HG03095 (cell line): ENCODE measurements at regions not wholly inside any gene's neighbourhood (a gene's known extent, or its start where the extent isn't known, plus 50 kb on each side); places are given as distances from the start of the nearest gene placed in this dataset.

ENCODE experiments used
- ATAC-seq: cut with Tn5 transposase; IDR thresholded peaks from one replicate; pipeline ENCODE4 v1.9.1; 2021; ENCODE audit warnings: moderate library complexity; ENCODE audit not compliant: unreplicated experiment

DNA sequence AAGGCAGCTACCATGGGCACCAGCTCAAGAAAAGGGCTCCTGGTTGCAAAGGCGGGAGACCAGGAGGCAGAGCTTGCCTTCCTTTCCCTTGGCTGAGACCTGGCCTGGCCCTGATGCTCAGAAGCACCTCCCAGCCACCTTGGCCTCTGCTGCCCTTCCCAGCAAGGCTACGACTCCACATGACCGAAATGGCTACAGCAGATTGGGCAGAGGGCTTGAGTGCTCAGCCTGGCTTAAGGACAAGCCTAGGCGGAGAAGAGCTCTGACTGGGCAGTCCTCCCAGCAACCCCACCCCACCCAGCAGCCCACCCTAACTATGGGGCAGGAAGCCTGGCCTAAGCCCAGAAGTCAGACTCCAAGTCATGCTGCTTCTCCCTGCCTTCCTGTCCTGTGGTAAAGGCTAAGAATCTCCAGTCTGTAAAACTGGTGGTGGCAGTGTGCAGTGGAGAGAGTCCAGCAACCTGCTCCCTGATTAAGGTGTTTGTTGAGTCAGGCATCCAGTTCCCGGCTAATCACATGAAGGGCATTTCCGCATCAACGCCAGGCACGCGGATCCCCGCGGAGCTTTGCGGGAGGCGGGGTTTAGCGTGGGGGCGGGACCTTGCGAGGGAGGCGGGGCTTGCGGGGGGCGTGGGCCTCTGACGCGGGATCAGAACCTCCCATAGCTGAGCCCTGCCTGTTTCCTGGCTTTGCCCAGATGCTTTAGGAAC is 256.0 kb downstream of the BCL11A start:
- ATAC-seq: no peak

DNA sequence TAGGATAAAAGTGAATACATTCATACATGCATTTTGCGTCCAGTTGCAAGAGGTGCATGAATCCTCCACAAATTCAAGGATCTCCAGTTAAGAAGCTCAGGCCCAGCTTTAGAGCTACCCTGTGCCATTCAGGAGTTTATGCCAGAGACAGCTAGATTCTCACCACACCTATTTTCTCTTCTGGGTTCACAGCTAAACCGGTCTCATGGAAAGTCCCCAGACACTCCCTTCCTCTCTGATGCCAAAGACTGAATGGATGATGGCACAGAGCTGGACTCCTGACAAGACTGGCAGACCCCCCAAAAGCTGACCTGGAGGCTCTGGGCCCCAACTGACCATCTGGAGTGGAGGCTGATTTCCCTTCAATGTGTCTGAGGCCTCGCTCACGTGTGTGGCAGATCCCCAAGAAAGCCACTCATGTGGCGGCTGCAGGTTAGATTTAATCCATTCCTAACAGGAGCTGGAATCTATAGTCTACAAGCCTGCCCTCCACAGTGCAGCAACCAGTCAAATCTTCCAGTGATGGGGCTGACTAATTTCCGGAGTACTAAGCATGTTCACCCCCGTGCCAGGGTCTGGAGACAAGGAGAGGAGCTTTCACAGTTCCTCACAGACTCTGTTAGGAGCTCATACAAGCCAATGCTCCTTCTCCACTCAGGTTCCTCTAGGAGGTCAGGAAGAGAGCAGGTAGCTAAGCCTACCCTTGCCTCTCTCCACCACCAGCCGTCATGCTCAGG is 257.1 kb downstream of the BCL11A start:
- no peak for ATAC-seq

- no peak for ATAC-seq
Measured at GRCh38 chr2:60295636-60295962, 257.9 kb downstream of the BCL11A start.

DNA sequence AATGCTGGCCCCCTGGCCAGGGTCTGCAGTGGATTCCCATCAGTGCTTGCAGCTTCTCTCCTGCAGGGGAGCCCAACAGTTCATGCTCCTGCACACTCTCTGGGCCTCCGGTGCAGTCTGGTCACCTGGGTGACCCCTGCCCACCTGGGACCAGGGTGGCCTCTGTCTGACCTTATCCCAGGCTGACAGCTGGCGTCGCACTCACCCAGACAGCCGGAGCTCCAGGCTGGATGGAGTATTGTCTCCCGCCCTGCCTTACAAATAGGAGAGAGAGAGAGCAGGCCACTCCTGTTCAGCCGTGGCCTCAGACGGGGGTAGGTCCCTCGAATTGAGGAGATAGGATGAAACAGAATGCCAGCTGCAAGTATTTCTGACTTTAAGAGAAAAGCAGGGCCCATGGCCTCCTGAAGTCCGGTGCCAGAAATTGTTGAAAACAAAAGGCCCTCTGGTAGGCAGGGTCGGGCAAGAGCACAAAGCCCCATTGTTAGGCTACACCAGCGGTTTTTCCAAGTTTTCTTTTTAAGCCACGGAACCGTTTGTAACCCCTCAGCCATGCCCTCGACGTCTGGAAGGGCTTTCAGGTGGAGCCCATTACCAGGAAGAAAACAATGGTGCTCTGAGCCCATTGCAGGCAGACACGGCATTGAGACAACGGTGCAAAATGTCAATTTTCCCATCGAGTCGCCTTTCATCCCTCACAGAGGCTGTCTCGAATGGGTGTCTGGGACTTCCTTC is 258.4 kb downstream of the BCL11A start:
- no peak for ATAC-seq

- no peak for ATAC-seq
Measured at GRCh38 chr2:60292242-60292641, 261.2 kb downstream of the BCL11A start.

- ATAC-seq: no peak
Measured at GRCh38 chr2:60290509-60290908, 262.9 kb downstream of the BCL11A start.

DNA sequence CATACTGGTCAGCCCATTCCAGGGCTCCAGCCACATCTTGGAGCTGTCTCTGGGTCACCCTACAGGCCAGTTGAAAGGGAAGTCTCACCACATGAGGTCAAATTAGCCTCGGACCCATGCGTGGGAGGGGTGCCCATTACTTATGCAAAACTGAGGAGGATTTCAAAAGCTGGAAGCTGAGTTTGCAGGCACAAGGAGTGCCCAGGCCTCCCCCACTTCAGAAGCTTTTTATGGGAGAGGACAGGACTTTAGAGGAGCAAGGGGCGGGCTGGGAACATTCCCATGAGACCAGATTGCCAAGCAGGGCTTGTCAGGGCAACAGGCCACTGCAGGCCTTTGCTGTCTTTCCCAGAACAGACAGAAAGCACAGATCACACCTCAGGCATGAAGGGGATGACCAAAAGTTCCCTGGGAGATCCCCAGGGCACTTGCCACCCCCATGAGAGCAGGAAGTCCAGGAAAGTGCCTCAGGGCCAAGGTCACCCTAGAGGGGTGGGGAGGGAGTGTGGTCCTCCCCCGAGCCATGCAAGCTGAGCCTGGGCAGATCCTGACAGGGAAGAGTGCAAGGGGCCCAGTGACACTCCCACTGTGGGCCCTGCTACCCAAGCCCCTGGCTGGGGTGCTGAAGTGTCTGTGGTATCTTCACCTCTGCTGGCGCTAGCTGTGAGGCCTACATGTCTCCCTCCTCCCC is 267.7 kb downstream of the BCL11A start:
- no peak for ATAC-seq

GRCh38 chr2:60283626-60284025 is 269.8 kb downstream of the BCL11A start:
- ATAC-seq: no peak

GRCh38 chr2:60282886-60283285 is 270.6 kb downstream of the BCL11A start:
- no peak for ATAC-seq

- no peak for ATAC-seq
Measured at GRCh38 chr2:60281730-60282129, 271.7 kb downstream of the BCL11A start.

DNA sequence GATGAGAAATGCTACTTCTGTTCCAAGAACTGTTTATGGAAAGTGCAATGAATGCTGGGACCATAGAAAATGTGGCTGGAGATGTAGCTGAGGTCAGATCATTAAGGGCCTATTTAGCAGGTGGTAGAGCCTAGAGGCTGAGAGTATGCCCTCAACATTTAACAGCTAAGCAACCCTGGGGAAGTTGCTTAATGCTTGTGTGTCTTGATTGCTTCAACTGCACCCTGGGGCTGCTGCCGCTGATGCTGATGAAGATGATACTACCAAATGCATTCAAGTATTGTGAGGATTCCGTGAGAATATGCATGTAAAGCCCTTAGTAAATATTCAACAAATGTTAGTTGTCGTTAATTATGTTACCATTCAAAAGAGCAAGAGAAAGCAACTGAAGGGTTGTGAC is 273.2 kb downstream of the BCL11A start:
- no peak for ATAC-seq

DNA sequence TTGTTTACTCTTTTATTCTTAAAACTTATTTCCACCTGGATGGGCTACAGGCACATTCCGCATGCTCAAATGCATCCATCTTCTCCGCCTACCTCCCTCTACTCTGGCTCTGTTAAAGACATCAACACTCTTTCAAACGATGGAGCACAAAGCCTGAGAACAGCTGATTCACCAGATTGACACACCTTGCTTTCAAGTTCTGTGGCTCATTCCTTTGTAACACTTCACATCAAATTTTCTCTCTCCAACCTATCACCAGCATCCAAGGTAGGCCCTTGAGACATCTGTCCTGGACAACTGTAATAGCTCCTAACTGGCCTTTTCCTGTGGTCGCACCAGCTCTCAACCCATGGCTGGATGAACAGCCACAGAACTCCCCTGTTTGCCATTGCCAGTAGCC is 274.5 kb downstream of the BCL11A start:
- ATAC-seq: no peak

- no peak for ATAC-seq
Measured at GRCh38 chr2:60275958-60276357, 277.5 kb downstream of the BCL11A start.

DNA sequence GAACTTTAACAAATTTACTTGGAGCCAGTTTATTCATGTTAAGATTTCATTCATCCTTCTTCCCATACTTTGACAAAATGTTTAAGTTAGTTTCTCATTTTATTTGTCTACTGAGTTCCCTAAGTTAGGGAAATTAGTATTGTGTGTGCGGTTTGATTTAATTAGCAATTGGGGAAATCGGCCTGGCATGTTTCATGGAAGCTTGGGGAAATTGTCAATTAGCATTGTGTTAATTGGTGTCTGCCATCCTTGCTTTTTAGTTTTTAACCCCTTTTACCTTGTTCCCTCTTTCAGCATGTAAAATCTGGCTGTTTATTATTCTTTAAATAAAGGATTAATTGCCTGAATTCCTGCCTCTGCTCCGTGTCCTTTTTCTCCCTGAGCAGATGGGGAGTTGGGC is 279.6 kb downstream of the BCL11A start:
- ATAC-seq: no peak

GRCh38 chr2:60271713-60272112 is 281.7 kb downstream of the BCL11A start:
- no peak for ATAC-seq

DNA sequence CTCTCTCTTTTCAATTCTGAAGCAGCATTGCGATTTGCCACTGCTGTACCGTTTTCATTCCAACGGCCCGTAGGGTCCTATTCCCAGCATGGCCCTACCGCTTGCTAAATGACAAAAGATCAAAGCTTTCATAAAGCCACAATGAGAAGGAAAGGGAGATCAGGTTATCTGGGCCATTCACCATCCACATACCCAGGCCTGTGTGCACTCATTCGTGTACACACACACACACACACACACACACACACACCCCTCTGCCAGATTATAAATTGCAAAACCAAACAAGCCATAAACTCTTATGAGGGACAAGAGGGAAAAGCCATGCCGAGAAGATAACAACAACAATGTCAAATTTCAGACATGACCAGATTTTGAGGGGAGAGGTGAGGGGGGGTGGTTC is 282.3 kb downstream of the BCL11A start:
- ATAC-seq: no peak

GRCh38 chr2:60268661-60269060 is 284.8 kb downstream of the BCL11A start:
- no peak for ATAC-seq

DNA sequence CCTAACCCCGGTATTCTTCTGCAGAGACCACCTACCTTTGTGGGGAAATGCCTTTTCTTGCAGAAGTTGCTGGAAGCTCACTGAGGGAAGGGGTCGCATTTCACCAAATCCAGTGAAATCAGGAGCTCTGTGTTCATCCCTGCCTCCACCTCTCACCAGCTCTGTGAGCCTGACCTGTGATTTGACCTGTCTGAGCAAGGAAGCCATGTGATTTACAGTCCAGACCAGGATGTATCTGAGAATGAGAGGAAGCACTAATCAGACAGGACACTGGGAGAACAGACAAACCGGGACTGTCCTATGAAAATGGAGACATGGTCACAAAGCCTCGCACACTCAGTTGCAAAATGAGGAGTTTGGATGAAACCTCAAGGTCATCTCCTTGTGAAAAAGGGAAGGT is 285.4 kb downstream of the BCL11A start:
- ATAC-seq: no peak

- ATAC-seq: no peak
Measured at GRCh38 chr2:60267122-60267521, 286.3 kb downstream of the BCL11A start.

- no peak for ATAC-seq
Measured at GRCh38 chr2:60262178-60262577, 291.3 kb downstream of the BCL11A start.

DNA sequence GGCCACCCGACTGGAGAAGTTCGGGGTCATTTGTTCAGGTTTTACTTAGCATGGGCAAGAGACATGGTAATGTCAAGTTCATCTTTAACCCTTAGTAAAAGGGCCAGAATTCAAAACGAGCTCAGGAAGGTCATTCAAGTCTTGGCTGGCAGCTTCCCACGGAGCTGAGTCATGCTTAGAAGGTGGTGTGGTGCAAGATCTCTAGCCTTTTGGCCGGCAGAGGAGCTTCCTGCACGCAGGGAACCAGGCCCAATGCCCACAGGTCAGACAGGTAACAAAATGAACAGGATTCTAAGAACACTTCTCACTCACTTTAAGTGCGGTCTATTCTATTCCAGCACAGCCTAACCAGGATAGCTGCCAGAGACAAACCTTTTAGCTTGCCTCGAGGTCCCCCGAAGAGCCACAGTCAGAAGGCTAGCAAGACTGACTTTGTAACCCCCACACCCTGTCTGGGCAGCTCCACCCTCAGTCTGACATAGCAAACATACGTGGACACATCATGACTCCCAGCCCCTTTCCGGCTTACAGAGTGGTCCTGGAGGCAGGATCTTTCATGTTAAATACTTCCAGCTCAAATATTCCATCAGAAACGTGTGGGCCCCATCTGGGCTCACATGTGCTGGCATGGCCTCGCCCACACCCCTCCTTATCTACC is 292.7 kb downstream of the BCL11A start:
- no peak for ATAC-seq
